Gastrocnemius medialis (tissue), 4 donors: ENCODE measurements at regions not wholly inside any gene's neighbourhood (a gene's known extent, or its start where the extent isn't known, plus 50 kb on each side); places are given as distances from the start of the nearest gene placed in this dataset.

ENCODE experiments used
- ATAC-seq, 2 donors: fragments of 150-250 bp; one replicate each; pipeline ENCODE4 v1.9.1; 2016
- DNase-seq, 2 donors: peaks; one replicate each; pipeline ENCODE4 v3.0.0-alpha.2; 2019
- H3K27ac ChIP-seq, 4 donors: fragments of 200-600 bp; sonication (generic); 1 replicate in 1 of 4; 2 replicates in 3 of 4; pipeline ENCODE4 v1.5.1; 2016 to 2018; ENCODE audit warnings: mild to moderate bottlenecking in 2 of 4, moderate library complexity in 1 of 4
- H3K27me3 ChIP-seq, 3 donors: fragments of 200-600 bp; sonication (generic) in 2 of 3; 1 replicate in 1 of 3; 2 replicates in 2 of 3; pipeline versions ENCODE4 v1.5.1 to v1.6.0; 2016 to 2019; ENCODE audit warnings: mild to moderate bottlenecking in 1 of 3, moderate library complexity in 1 of 3
- H3K36me3 ChIP-seq, 2 donors: fragments of 200-600 bp; sonication (generic) in 1 of 2; one replicate each; pipeline ENCODE4 v1.5.1; 2017 to 2018
- H3K4me1 ChIP-seq, 2 donors: fragments of 200-600 bp; sonication (generic) in 1 of 2; one replicate each; pipeline ENCODE4 v1.5.1; 2016 to 2017; ENCODE audit warnings: mild to moderate bottlenecking in 2 of 2
- H3K4me3 ChIP-seq, 4 donors: fragments of 200-600 bp; sonication (generic) in 3 of 4; 1 replicate in 1 of 4; 2 replicates in 3 of 4; pipeline ENCODE4 v1.5.1; 2016 to 2019; ENCODE audit warnings: mild to moderate bottlenecking in 2 of 4
- H3K9me3 ChIP-seq, 3 donors: fragments of 200-600 bp; sonication (generic) in 2 of 3; 1 replicate in 1 of 3; 2 replicates in 2 of 3; pipeline ENCODE4 v1.5.1; 2016 to 2019
- CTCF ChIP-seq, 5 experiments: fragments of 450-650 bp in 3 of 5; fragments of 200-600 bp in 2 of 5; sonication (generic) in 2 of 5; IDR thresholded peaks in 4 of 5; conservative IDR thresholded peaks in 1 of 5; 1 replicate in 4 of 5; 2 replicates in 1 of 5; pipeline ENCODE4 v1.5.1; 2016 to 2019; ENCODE audit warnings: antibody characterized with exemption in 5 of 5, mild to moderate bottlenecking in 3 of 5, moderate library complexity in 3 of 5
- POLR2A ChIP-seq, 2 donors: fragments of 450-650 bp; IDR thresholded peaks; one replicate each; pipeline ENCODE4 v1.6.1; 2017; ENCODE audit warnings: antibody characterized with exemption in 2 of 2, mild to moderate bottlenecking in 2 of 2, moderate library complexity in 2 of 2
- in situ Hi-C, 4 donors: fragments of 200-750 bp; cut with MboI; loops; one replicate each; pipeline versions ENCODE4 v1.15.0 to v1.8.0; 2017; ENCODE audit warnings: low sequenced_read_pairs in 4 of 4
- intact Hi-C: fragments of 100-400 bp; cut with DNase I; formaldehyde crosslinking; loops from one replicate; pipeline ENCODE4 v1.15.1; 2023; ENCODE audit warnings: low total_unique reads

- peak overlapping the region in 3 of 4 donors; percentile 17 to 91 (median 91) for H3K27ac ChIP-seq
- no peaks in the 10 kb centered on the region for H3K9me3 ChIP-seq
- DNase-seq (no peak), ATAC-seq (no peak)
- no peaks in the 10 kb centered on the region for H3K27me3 ChIP-seq
- intact Hi-C loops (no loop called here), in situ Hi-C loops (no loop called here)
- H3K4me1 ChIP-seq, result peaks cover 32 to 42% of the 10 kb centered on the region in 2 donors
- TF ChIP-seq CTCF (IDR thresholded peaks at IDR 0.05 in 4 of 5, conservative IDR thresholded peaks at IDR 0.05 in 1 of 5) (no peak), POLR2A (IDR thresholded peaks at IDR 0.05) (no peak)
- H3K4me3 ChIP-seq, result no peak overlapping the region
- no peaks in the 10 kb centered on the region for H3K36me3 ChIP-seq
Observed at GRCh38 chr20:47406849-47407682, 50.6 kb upstream of the ZMYND8 start.

GRCh38 chr20:47411161-47411560, 54.7 kb upstream of the ZMYND8 start:
- peak; percentile 63 to 83 for TF ChIP-seq POLR2A (IDR thresholded peaks at IDR 0.05)
- no peak for TF ChIP-seq CTCF (IDR thresholded peaks at IDR 0.05 in 4 of 5, conservative IDR thresholded peaks at IDR 0.05 in 1 of 5)
- in situ Hi-C loops (loop anchor here in 1 of 4 donors (10.0 kb wide), 1 partner anchor 54 kb away; no protein-coding TSS in a partner anchor), intact Hi-C loops (loop anchor here (2.0 to 5.0 kb wide), 4 partner anchors 54 to 156 kb away; partner anchors contain the start of genes NCOA3 and ZMYND8)
- Histone ChIP-seq H3K36me3 (no peaks in the 10 kb centered on the region), H3K4me1 (peaks cover 23 to 54% of the 10 kb centered on the region in 2 donors), H3K27ac (peak overlapping the region; percentile 91 to 94 (median 91)), H3K9me3 (no peaks in the 10 kb centered on the region), H3K4me3 (peak overlapping the region; percentile 15 to 50 (median 44)), H3K27me3 (no peaks in the 10 kb centered on the region)
- DNase-seq (peak; percentile 75 to 79), ATAC-seq (peak; percentile 92 to 96)

GRCh38 chr20:47412083-47412482, 55.6 kb upstream of the ZMYND8 start:
- H3K27ac ChIP-seq, result peak overlapping the region; percentile 91 to 94 (median 91)
- intact Hi-C loops, result loop anchor here (5.0 kb wide), 3 partner anchors 55 to 155 kb away; partner anchors contain the start of genes NCOA3 and ZMYND8
- ATAC-seq (no peak), DNase-seq (no peak)
- no peaks in the 10 kb centered on the region for H3K36me3 ChIP-seq
- TF ChIP-seq CTCF (IDR thresholded peaks at IDR 0.05 in 4 of 5, conservative IDR thresholded peaks at IDR 0.05 in 1 of 5) (no peak), POLR2A (IDR thresholded peaks at IDR 0.05) (no peak)
- peaks cover 30 to 60% of the 10 kb centered on the region in 2 donors for H3K4me1 ChIP-seq
- in situ Hi-C loops, result loop anchor here in 1 of 4 donors (10.0 kb wide), 1 partner anchor 53 kb away; no protein-coding TSS in a partner anchor
- no peaks in the 10 kb centered on the region for H3K9me3 ChIP-seq
- no peak overlapping the region for H3K4me3 ChIP-seq
- H3K27me3 ChIP-seq, result no peaks in the 10 kb centered on the region

DNA sequence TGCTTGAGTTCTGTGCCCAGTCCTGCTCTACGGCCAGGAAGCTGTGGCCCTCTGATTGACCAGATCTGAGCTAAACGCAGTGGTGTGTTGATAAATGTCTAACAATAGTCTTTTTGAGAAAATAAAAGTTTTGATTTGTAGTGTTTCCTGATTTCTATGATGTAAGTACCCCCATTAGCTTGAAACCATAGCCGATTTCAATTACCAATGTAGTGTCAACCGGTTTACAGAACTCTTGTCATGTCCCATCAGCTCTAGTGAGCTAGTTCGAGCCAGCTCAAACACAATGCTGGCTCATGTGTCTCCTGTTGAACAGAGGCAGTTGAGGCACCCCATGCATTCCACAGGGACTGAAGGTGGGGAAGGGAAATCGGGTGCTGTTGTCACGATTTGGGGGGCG, 56.7 kb upstream of the ZMYND8 start:
- Histone ChIP-seq H3K9me3 (no peaks in the 10 kb centered on the region), H3K4me3 (no peak overlapping the region), H3K36me3 (no peaks in the 10 kb centered on the region), H3K27me3 (no peaks in the 10 kb centered on the region), H3K4me1 (peaks cover 34 to 66% of the 10 kb centered on the region in 2 donors), H3K27ac (peak overlapping the region; percentile 91 to 94 (median 91))
- DNase-seq (no peak), ATAC-seq (no peak)
- no peak for TF ChIP-seq CTCF (IDR thresholded peaks at IDR 0.05 in 4 of 5, conservative IDR thresholded peaks at IDR 0.05 in 1 of 5)
- TF ChIP-seq POLR2A (IDR thresholded peaks at IDR 0.05), result no peak
- intact Hi-C loops, result loop anchor here (5.0 kb wide), 3 partner anchors 56 to 154 kb away; partner anchors contain the start of genes NCOA3 and ZMYND8
- in situ Hi-C loops, result loop anchor here in 1 of 4 donors (10.0 kb wide), 1 partner anchor 52 kb away; no protein-coding TSS in a partner anchor
